ENCODE measurements at regions not wholly inside any gene's neighbourhood (a gene's known extent, or its start where the extent isn't known, plus 50 kb on each side); places are given as distances from the start of the nearest gene placed in this dataset.

GRCh38 chr9:88193766-88194165, 55.5 kb upstream of the SPATA31C2 start:
- Histone ChIP-seq H3K27me3 (no peaks in the 10 kb centered on the region), H3K27ac (peak overlapping the region in 9 of 12 donors; percentile 32 to 80 (median 67)), H3K36me3 (no peaks in the 10 kb centered on the region), H3K4me1 (peaks cover 0 to 18% (median 2%) of the 10 kb centered on the region in 12 donors), H3K9me3 (peaks cover 0 to 11% (median 0%) of the 10 kb centered on the region in 12 donors), H3K4me3 (no peak overlapping the region)
- ATAC-seq (peak; percentile 92 to 97 (median 95)), DNase-seq (peak in 1 of 5 donors; percentile 15)
- intact Hi-C loops (cut with DNase I), result loop anchor here in 1 of 10 donors (5.0 kb wide), 1 partner anchor 194 kb away; the partner anchor contains the start of gene SPIN1
- WGBS, 4 donors, result 45 to 55% (median 48%) methylated on average over 6 of the region's 6 CpGs
- no peak for TF ChIP-seq CTCF (IDR thresholded peaks at IDR 0.05)
- no peak for TF ChIP-seq POLR2A (IDR thresholded peaks at IDR 0.05)

GRCh38 chr9:88191456-88191855, 53.2 kb upstream of the SPATA31C2 start:
- TF ChIP-seq CTCF (IDR thresholded peaks at IDR 0.05) (no peak), POLR2A (IDR thresholded peaks at IDR 0.05) (no peak)
- peaks cover 0 to 11% (median 0%) of the 10 kb centered on the region in 12 donors for H3K9me3 ChIP-seq
- no peak overlapping the region for H3K4me3 ChIP-seq
- H3K27me3 ChIP-seq, result no peaks in the 10 kb centered on the region
- H3K27ac ChIP-seq, result no peak overlapping the region
- intact Hi-C loops (cut with DNase I), result loop anchor here in 1 of 10 donors (5.0 kb wide), 1 partner anchor 196 kb away; the partner anchor contains the start of gene SPIN1
- no peaks in the 10 kb centered on the region for H3K36me3 ChIP-seq
- ATAC-seq, result no peak
- DNase-seq, result no peak
- WGBS, 4 donors, result 35 to 55% (median 47%) methylated on average over 2 of the region's 2 CpGs
- H3K4me1 ChIP-seq, result peaks cover 0 to 4% (median 0%) of the 10 kb centered on the region in 12 donors

GRCh38 chr9:88189371-88189770, 51.1 kb upstream of the SPATA31C2 start:
- no peaks in the 10 kb centered on the region for H3K27me3 ChIP-seq
- 94 to 100% (median 97%) methylated on average over 1 of the region's 1 CpG for WGBS, 4 donors
- DNase-seq, result no peak
- TF ChIP-seq POLR2A (IDR thresholded peaks at IDR 0.05) (no peak), CTCF (IDR thresholded peaks at IDR 0.05) (no peak)
- H3K4me1 ChIP-seq, result peaks cover 0 to 9% (median 0%) of the 10 kb centered on the region in 12 donors
- ATAC-seq, result no peak
- intact Hi-C loops (cut with DNase I), result no loop called here
- peaks cover 0 to 11% (median 0%) of the 10 kb centered on the region in 12 donors for H3K9me3 ChIP-seq
- H3K4me3 ChIP-seq, result no peak overlapping the region
- H3K27ac ChIP-seq, result no peak overlapping the region
- no peaks in the 10 kb centered on the region for H3K36me3 ChIP-seq
